Colon (tissue), 2 donors: ENCODE measurements at regions not wholly inside any gene's neighbourhood (a gene's known extent, or its start where the extent isn't known, plus 50 kb on each side); places are given as distances from the start of the nearest gene placed in this dataset.
"Not testable (repeated sequence)": the region's sequence is repeated elsewhere in the genome, so short reads cannot be mapped to it uniquely, and the experiment has no call there.

Source experiments
- FAIRE-seq: peaks from 2 replicates; lab custom pipeline; 2012; peaks lifted over from hg19 to GRCh38; lab: Jason Lieb, UNC
- donor health status: control.
- donor health status: control.

- FAIRE-seq, result no peak
Observed at GRCh38 chr10:56449770-56450169, 88.7 kb upstream of the ZWINT start.

GRCh38 chr10:56447613-56448012 lies 86.6 kb upstream of the ZWINT start:
- FAIRE-seq, result not testable (repeated sequence)

GRCh38 chr10:56441337-56441736 lies 80.3 kb upstream of the ZWINT start:
- FAIRE-seq, result not testable (repeated sequence)
